ENCODE measurements at regions not wholly inside any gene's neighbourhood (a gene's known extent, or its start where the extent isn't known, plus 50 kb on each side); places are given as distances from the start of the nearest gene placed in this dataset.

DNA sequence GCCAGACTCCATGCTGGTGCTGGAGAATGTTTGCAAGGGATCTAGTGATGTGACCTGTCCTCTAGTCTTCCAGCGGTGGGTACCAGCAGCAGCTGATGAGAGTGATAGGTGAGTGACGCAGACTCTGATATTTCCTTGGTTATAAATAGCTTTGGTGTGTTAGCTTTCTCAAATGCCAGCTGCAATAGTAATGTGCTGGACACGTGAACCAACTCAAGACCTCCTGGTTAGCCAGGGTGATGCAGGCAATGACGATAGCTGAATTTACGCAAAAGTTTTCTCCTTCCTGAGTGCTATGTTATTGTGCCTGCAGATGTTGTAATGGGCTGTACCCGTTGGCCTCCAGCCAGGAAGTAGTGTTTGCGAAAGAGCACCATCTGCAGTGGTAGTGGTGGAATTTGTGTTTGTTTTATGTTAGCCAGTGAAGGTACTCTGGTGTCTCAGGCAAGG is 129.5 kb downstream of the CYSLTR2 start:
- H4K20me1 ChIP-seq (replicated peaks; ENCODE audit: insufficient read depth) = no peaks in the 10 kb centered on the region
- no peaks in the 10 kb centered on the region for H3K27me3 ChIP-seq (ENCODE audit: insufficient read depth)
- peaks cover 31% of the 10 kb centered on the region for H3K9me3 Mint-ChIP-seq
- no peak overlapping the region for H2AFZ ChIP-seq
- H3K27me3 Mint-ChIP-seq (ENCODE audit: insufficient read depth, low read depth, poor library complexity) = no peaks in the 10 kb centered on the region
- no peaks in the 10 kb centered on the region for H3F3A ChIP-seq (replicated peaks; ENCODE audit: low read depth)
- H3K36me3 Mint-ChIP-seq (ENCODE audit: low read depth) = peaks cover 2% of the 10 kb centered on the region; the same call in 2 of the 3 replicates
- DNase-seq (ENCODE audit: low spot score) (no peak), ATAC-seq (no peak)
- no peak overlapping the region for H3K27ac Mint-ChIP-seq
- H3K27ac ChIP-seq (ENCODE audit: low read depth) = no peak overlapping the region
- H3K4me1 Mint-ChIP-seq = no peaks in the 10 kb centered on the region
- TF ChIP-seq ZNF114 (CRISPR knock-in tag; IDR thresholded peaks at IDR 0.05) (no peak), ZNF331 (CRISPR knock-in tag; IDR thresholded peaks at IDR 0.05; ENCODE audit: low read depth) (no peak), POLR2AphosphoS5 (IDR thresholded peaks at IDR 0.05; ENCODE audit: low read depth) (no peak), EZH2phosphoT487 (IDR thresholded peaks at IDR 0.05; ENCODE audit: unreplicated experiment) (no peak), EZH2 (IDR thresholded peaks at IDR 0.05; ENCODE audit: low read depth, unreplicated experiment) (no peak), STAT1 (IDR thresholded peaks at IDR 0.05; ENCODE audit: unreplicated experiment) (no peak), JUNB (IDR thresholded peaks at IDR 0.05; ENCODE audit: unreplicated experiment) (no peak)
- TF ChIP-seq, protein P1, sequence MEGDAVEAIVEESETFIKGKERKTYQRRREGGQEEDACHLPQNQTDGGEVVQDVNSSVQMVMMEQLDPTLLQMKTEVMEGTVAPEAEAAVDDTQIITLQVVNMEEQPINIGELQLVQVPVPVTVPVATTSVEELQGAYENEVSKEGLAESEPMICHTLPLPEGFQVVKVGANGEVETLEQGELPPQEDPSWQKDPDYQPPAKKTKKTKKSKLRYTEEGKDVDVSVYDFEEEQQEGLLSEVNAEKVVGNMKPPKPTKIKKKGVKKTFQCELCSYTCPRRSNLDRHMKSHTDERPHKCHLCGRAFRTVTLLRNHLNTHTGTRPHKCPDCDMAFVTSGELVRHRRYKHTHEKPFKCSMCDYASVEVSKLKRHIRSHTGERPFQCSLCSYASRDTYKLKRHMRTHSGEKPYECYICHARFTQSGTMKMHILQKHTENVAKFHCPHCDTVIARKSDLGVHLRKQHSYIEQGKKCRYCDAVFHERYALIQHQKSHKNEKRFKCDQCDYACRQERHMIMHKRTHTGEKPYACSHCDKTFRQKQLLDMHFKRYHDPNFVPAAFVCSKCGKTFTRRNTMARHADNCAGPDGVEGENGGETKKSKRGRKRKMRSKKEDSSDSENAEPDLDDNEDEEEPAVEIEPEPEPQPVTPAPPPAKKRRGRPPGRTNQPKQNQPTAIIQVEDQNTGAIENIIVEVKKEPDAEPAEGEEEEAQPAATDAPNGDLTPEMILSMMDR (conservative IDR thresholded peaks at IDR 0.05; ENCODE audit: low read depth in 2 of 2) = no peak
- TF ChIP-seq, protein P2, sequence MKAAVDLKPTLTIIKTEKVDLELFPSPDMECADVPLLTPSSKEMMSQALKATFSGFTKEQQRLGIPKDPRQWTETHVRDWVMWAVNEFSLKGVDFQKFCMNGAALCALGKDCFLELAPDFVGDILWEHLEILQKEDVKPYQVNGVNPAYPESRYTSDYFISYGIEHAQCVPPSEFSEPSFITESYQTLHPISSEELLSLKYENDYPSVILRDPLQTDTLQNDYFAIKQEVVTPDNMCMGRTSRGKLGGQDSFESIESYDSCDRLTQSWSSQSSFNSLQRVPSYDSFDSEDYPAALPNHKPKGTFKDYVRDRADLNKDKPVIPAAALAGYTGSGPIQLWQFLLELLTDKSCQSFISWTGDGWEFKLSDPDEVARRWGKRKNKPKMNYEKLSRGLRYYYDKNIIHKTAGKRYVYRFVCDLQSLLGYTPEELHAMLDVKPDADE (IDR thresholded peaks at IDR 0.05) = no peak
- TF ChIP-seq, protein P3, sequence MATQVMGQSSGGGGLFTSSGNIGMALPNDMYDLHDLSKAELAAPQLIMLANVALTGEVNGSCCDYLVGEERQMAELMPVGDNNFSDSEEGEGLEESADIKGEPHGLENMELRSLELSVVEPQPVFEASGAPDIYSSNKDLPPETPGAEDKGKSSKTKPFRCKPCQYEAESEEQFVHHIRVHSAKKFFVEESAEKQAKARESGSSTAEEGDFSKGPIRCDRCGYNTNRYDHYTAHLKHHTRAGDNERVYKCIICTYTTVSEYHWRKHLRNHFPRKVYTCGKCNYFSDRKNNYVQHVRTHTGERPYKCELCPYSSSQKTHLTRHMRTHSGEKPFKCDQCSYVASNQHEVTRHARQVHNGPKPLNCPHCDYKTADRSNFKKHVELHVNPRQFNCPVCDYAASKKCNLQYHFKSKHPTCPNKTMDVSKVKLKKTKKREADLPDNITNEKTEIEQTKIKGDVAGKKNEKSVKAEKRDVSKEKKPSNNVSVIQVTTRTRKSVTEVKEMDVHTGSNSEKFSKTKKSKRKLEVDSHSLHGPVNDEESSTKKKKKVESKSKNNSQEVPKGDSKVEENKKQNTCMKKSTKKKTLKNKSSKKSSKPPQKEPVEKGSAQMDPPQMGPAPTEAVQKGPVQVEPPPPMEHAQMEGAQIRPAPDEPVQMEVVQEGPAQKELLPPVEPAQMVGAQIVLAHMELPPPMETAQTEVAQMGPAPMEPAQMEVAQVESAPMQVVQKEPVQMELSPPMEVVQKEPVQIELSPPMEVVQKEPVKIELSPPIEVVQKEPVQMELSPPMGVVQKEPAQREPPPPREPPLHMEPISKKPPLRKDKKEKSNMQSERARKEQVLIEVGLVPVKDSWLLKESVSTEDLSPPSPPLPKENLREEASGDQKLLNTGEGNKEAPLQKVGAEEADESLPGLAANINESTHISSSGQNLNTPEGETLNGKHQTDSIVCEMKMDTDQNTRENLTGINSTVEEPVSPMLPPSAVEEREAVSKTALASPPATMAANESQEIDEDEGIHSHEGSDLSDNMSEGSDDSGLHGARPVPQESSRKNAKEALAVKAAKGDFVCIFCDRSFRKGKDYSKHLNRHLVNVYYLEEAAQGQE (IDR thresholded peaks at IDR 0.05; ENCODE audit: unreplicated experiment) = no peak
- TF ChIP-seq, protein P4, sequence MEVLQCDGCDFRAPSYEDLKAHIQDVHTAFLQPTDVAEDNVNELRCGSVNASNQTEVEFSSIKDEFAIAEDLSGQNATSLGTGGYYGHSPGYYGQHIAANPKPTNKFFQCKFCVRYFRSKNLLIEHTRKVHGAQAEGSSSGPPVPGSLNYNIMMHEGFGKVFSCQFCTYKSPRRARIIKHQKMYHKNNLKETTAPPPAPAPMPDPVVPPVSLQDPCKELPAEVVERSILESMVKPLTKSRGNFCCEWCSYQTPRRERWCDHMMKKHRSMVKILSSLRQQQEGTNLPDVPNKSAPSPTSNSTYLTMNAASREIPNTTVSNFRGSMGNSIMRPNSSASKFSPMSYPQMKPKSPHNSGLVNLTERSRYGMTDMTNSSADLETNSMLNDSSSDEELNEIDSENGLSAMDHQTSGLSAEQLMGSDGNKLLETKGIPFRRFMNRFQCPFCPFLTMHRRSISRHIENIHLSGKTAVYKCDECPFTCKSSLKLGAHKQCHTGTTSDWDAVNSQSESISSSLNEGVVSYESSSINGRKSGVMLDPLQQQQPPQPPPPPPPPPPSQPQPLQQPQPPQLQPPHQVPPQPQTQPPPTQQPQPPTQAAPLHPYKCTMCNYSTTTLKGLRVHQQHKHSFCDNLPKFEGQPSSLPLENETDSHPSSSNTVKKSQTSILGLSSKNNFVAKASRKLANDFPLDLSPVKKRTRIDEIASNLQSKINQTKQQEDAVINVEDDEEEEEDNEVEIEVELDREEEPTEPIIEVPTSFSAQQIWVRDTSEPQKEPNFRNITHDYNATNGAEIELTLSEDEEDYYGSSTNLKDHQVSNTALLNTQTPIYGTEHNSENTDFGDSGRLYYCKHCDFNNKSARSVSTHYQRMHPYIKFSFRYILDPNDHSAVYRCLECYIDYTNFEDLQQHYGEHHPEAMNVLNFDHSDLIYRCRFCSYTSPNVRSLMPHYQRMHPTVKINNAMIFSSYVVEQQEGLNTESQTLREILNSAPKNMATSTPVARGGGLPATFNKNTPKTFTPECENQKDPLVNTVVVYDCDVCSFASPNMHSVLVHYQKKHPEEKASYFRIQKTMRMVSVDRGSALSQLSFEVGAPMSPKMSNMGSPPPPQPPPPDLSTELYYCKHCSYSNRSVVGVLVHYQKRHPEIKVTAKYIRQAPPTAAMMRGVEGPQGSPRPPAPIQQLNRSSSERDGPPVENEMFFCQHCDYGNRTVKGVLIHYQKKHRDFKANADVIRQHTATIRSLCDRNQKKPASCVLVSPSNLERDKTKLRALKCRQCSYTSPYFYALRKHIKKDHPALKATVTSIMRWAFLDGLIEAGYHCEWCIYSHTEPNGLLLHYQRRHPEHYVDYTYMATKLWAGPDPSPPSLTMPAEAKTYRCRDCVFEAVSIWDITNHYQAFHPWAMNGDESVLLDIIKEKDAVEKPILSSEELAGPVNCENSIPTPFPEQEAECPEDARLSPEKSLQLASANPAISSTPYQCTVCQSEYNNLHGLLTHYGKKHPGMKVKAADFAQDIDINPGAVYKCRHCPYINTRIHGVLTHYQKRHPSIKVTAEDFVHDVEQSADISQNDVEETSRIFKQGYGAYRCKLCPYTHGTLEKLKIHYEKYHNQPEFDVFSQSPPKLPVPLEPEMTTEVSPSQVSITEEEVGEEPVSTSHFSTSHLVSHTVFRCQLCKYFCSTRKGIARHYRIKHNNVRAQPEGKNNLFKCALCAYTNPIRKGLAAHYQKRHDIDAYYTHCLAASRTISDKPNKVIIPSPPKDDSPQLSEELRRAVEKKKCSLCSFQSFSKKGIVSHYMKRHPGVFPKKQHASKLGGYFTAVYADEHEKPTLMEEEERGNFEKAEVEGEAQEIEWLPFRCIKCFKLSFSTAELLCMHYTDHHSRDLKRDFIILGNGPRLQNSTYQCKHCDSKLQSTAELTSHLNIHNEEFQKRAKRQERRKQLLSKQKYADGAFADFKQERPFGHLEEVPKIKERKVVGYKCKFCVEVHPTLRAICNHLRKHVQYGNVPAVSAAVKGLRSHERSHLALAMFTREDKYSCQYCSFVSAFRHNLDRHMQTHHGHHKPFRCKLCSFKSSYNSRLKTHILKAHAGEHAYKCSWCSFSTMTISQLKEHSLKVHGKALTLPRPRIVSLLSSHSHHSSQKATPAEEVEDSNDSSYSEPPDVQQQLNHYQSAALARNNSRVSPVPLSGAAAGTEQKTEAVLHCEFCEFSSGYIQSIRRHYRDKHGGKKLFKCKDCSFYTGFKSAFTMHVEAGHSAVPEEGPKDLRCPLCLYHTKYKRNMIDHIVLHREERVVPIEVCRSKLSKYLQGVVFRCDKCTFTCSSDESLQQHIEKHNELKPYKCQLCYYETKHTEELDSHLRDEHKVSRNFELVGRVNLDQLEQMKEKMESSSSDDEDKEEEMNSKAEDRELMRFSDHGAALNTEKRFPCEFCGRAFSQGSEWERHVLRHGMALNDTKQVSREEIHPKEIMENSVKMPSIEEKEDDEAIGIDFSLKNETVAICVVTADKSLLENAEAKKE (CRISPR knock-in tag; IDR thresholded peaks at IDR 0.05) = no peak
- H3K4me1 ChIP-seq (ENCODE audit: insufficient read depth) = no peaks in the 10 kb centered on the region
- H3K4me3 Mint-ChIP-seq = no peak overlapping the region
- no peaks in the 10 kb centered on the region for H3K36me3 ChIP-seq (ENCODE audit: insufficient read depth)
- H3K4me3 ChIP-seq = no peak overlapping the region
- H3K4me2 ChIP-seq = no peak overlapping the region
- no peaks in the 10 kb centered on the region for H3K79me2 ChIP-seq (replicated peaks; ENCODE audit: insufficient read depth)
- H3K9me2 ChIP-seq (ENCODE audit: insufficient read depth) = no peaks in the 10 kb centered on the region
